ENCODE measurements at regions not wholly inside any gene's neighbourhood (a gene's known extent, or its start where the extent isn't known, plus 50 kb on each side); places are given as distances from the start of the nearest gene placed in this dataset.

DNA sequence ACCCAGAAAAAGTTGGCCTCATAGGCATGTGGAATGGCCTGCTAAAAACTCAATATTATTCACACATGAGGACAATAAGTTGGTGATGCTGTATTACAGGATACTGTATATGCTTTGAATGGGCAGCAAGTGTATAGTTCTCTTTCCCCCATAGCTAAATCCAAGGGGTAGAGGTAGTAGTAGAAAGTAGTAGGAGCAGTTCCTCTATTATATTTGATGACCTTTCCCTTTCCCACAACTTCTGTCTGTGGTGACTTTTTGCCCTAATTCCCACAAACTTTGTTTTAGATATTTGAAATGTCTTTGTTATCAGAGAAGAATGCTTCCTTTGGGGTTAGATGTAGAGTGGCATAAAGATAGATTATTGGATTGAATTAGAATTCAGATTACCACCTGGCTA lies 154.0 kb upstream of the STEAP4 start (continued):
- TF ChIP-seq, protein P1, sequence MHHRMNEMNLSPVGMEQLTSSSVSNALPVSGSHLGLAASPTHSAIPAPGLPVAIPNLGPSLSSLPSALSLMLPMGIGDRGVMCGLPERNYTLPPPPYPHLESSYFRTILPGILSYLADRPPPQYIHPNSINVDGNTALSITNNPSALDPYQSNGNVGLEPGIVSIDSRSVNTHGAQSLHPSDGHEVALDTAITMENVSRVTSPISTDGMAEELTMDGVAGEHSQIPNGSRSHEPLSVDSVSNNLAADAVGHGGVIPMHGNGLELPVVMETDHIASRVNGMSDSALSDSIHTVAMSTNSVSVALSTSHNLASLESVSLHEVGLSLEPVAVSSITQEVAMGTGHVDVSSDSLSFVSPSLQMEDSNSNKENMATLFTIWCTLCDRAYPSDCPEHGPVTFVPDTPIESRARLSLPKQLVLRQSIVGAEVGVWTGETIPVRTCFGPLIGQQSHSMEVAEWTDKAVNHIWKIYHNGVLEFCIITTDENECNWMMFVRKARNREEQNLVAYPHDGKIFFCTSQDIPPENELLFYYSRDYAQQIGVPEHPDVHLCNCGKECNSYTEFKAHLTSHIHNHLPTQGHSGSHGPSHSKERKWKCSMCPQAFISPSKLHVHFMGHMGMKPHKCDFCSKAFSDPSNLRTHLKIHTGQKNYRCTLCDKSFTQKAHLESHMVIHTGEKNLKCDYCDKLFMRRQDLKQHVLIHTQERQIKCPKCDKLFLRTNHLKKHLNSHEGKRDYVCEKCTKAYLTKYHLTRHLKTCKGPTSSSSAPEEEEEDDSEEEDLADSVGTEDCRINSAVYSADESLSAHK (CRISPR knock-in tag; IDR thresholded peaks at IDR 0.05; ENCODE audit: borderline replicate concordance): no peak
- TF ChIP-seq PITX1 (CRISPR knock-in tag; IDR thresholded peaks at IDR 0.05): no peak
- TF ChIP-seq, protein P2, sequence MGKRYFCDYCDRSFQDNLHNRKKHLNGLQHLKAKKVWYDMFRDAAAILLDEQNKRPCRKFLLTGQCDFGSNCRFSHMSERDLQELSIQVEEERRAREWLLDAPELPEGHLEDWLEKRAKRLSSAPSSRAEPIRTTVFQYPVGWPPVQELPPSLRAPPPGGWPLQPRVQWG (CRISPR knock-in tag; IDR thresholded peaks at IDR 0.05; ENCODE audit: borderline replicate concordance, low read depth): no peak

DNA sequence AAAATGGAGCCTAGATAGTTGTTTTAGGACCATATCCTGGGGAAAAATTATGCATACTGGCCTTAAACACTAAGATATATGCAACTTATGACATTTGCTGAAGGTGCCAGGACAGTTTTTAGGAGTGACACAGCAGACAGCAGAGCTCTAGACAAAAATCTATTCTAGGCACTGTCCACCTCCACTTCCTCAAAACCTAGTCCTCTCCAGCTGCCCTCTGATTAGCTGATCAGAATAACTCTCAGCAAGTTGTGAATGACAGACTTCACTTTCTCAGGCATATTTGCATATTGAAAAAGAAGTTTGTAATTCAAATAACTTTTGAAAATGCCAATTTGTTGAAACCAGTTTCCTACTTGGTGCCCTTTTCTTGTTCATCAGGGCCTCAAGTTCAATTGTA lies 152.3 kb upstream of the STEAP4 start:
- no peaks in the 10 kb centered on the region for H3K36me3 ChIP-seq (replicated peaks in 1 of 2; ENCODE audit: control insufficient read depth in 1 of 2, insufficient read depth in 2 of 2, low read length in 2 of 2)
- no peak overlapping the region for H3K9ac ChIP-seq (ENCODE audit: insufficient read depth, low read depth, low read length)
- intact Hi-C loops (cut with micrococcal nuclease; ENCODE audit: unreplicated experiment): no loop called here
- ChIA-PET CTCF (ENCODE audit: low intra/inter-chr PET ratio, low total read pairs) (no interaction called here), POLR2A (no interaction called here)
- no peak overlapping the region for H2AFZ ChIP-seq (ENCODE audit: low read length)
- H3K4me2 ChIP-seq (ENCODE audit: low read depth, low read length): no peak overlapping the region
- H3K4me1 ChIP-seq (ENCODE audit: insufficient read depth, low read length): no peaks in the 10 kb centered on the region
- no peaks in the 10 kb centered on the region for H3K79me2 ChIP-seq (ENCODE audit: insufficient read depth, low read length)
- no peaks in the 10 kb centered on the region for H4K20me1 ChIP-seq (ENCODE audit: insufficient read depth, low read length)
- H3K27ac ChIP-seq (ENCODE audit: extremely low read length, insufficient read depth, low read length): no peak overlapping the region
- no peak overlapping the region for H3K4me3 ChIP-seq (replicated peaks in 1 of 3; ENCODE audit: insufficient read depth in 1 of 3, low read depth in 2 of 3, low read length in 3 of 3)
- H3K9me3 ChIP-seq (ENCODE audit: low read length): no peaks in the 10 kb centered on the region
- no peak for ATAC-seq
- no peak for FAIRE-seq
- in situ Hi-C loops (cut with HindIII; ENCODE audit: extremely low pct_ligation_motif_present, low pct_unique_long_range_greater_than_20kb): no loop called here
- DNase-seq (ENCODE audit: low spot score): no peak
- TF ChIP-seq, protein P3, sequence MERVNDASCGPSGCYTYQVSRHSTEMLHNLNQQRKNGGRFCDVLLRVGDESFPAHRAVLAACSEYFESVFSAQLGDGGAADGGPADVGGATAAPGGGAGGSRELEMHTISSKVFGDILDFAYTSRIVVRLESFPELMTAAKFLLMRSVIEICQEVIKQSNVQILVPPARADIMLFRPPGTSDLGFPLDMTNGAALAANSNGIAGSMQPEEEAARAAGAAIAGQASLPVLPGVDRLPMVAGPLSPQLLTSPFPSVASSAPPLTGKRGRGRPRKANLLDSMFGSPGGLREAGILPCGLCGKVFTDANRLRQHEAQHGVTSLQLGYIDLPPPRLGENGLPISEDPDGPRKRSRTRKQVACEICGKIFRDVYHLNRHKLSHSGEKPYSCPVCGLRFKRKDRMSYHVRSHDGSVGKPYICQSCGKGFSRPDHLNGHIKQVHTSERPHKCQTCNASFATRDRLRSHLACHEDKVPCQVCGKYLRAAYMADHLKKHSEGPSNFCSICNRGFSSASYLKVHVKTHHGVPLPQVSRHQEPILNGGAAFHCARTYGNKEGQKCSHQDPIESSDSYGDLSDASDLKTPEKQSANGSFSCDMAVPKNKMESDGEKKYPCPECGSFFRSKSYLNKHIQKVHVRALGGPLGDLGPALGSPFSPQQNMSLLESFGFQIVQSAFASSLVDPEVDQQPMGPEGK (CRISPR knock-in tag; IDR thresholded peaks at IDR 0.05): no peak
- TF ChIP-seq MIXL1 (CRISPR knock-in tag; IDR thresholded peaks at IDR 0.05) (no peak), MAFF (IDR thresholded peaks at IDR 0.05; ENCODE audit: low read depth, low read length) (no peak), ZNF251 (CRISPR knock-in tag; IDR thresholded peaks at IDR 0.05) (no peak)
- TF ChIP-seq, protein P4, sequence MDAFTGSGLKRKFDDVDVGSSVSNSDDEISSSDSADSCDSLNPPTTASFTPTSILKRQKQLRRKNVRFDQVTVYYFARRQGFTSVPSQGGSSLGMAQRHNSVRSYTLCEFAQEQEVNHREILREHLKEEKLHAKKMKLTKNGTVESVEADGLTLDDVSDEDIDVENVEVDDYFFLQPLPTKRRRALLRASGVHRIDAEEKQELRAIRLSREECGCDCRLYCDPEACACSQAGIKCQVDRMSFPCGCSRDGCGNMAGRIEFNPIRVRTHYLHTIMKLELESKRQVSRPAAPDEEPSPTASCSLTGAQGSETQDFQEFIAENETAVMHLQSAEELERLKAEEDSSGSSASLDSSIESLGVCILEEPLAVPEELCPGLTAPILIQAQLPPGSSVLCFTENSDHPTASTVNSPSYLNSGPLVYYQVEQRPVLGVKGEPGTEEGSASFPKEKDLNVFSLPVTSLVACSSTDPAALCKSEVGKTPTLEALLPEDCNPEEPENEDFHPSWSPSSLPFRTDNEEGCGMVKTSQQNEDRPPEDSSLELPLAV (CRISPR knock-in tag; conservative IDR thresholded peaks at IDR 0.05; ENCODE audit: low read depth): no peak
- TF ChIP-seq, protein P5, sequence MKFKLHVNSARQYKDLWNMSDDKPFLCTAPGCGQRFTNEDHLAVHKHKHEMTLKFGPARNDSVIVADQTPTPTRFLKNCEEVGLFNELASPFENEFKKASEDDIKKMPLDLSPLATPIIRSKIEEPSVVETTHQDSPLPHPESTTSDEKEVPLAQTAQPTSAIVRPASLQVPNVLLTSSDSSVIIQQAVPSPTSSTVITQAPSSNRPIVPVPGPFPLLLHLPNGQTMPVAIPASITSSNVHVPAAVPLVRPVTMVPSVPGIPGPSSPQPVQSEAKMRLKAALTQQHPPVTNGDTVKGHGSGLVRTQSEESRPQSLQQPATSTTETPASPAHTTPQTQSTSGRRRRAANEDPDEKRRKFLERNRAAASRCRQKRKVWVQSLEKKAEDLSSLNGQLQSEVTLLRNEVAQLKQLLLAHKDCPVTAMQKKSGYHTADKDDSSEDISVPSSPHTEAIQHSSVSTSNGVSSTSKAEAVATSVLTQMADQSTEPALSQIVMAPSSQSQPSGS (CRISPR knock-in tag; IDR thresholded peaks at IDR 0.05): no peak
- no TSS peak for BruUV-seq (replicated peaks)
- H3K27me3 ChIP-seq (ENCODE audit: control insufficient read depth in 1 of 2, insufficient read depth in 2 of 2, low read length in 2 of 2): no peaks in the 10 kb centered on the region
